Posterior cingulate gyrus (tissue), 11 donors: ENCODE measurements at regions not wholly inside any gene's neighbourhood (a gene's known extent, or its start where the extent isn't known, plus 50 kb on each side); places are given as distances from the start of the nearest gene placed in this dataset.

Experiments used
- DNase-seq, 10 donors: peaks; one replicate each; pipeline versions ENCODE4 v3.0.0 to v3.0.0-alpha.2; 2020 to 2021; ENCODE audit warnings: mixed read lengths in 3 of 10
- intact Hi-C: fragments of 100-400 bp; cut with DNase I; formaldehyde crosslinking; loops from one replicate; pipeline ENCODE4 v1.15.1; 2023

DNA sequence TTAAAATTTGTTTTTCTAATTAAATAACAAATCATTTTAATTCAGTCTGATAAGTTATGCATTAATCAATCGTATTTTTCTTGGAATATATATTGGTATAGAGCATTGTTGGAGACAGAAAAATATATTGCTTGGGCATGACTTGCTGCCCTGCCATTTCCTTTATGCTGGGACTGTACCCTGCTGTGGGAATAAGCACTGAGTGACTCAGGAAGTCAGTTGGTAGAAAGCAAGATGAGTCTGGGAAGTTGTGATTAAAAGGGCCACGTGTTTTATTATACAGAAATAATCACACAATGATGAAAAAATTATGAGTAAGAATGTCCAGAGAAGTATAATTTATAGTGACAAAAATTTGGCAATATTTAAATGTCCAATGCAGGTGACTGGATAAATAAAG, 139.5 kb downstream of the KIF18A start:
- intact Hi-C loops: no loop called here
- no peak for DNase-seq

GRCh38 chr11:27965559-27965958, 142.4 kb downstream of the KIF18A start:
- DNase-seq: no peak
- intact Hi-C loops: no loop called here

DNA sequence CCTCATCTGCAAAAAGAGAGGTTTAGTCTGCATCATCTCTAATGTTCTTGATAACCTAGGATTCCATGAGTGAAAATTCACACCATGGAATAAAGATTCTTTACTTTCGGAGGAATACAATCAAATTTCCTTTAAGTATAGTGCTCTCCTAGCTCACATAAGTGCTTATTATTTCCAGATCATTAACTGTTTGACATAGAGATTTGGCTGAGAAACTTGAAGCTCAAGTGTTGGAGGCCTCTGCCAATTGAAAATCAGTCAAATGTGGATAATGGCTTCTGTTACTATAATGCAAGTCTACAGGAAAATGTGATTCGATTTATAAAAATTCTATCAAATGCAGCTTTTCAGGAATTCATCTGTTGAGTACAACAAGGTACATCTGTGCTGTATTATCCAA, 144.6 kb downstream of the KIF18A start:
- no peak for DNase-seq
- intact Hi-C loops: no loop called here

DNA sequence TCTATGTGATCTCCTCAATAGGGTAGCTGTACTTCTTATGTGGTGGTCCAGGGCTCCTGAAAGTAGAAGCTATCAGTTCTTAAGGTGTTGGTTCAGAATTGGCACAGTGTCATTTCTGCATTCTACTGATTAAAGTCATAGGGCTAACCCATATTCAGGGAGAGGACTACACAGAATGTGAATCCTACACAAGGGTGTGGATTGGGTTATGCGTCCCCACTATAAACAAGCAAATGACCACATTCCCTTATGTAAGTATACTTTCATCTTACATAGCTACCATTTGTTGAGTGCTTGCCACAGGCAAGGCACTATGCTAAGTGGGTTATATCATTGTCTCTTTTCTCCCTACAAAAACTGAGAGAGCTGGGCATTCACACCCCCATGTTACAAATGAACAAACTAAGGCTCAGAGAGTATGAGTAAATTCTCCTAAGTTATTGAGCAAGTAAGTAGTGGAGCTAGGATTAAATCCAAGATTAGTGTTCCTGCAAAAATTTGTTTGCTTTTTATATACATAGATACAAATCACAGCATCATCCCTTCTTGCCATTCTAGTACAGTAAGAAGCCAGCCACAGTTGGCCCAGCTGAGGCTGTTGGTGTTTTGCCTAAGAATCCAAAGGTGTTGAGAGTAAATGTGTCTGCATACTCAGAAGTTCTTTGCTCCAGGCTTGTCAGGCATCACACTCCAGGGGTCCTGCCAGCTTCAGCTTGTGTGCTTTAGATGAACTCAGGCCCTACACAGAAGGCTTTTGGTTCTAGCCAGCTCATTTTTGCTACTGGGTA, 157.8 kb downstream of the KIF18A start:
- no peak for DNase-seq

GRCh38 chr11:27945348-27945747, 162.6 kb downstream of the KIF18A start:
- DNase-seq: no peak
- intact Hi-C loops: no loop called here

More for the DNA sequence above, 157.8 kb downstream of the KIF18A start:
- intact Hi-C loops: no loop called here

DNA sequence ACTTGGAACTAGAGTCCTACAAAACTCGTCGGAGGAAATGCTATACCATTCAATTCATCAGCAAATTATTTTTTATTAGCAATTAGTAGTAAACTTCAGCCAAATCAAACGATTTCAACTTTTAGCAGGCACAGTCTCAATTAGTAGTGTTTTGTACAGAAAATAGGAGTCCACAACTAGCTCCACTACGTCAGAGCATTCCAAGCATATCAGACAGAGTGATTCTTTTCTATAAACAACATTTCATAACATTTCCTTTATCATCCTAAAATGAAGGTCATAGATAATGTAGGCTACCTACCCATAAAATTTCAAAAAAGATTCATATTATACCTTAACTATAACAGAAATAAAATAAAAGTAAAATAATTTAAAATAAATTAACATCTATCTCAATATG, 169.9 kb downstream of the KIF18A start:
- intact Hi-C loops: no loop called here
- no peak for DNase-seq

DNA sequence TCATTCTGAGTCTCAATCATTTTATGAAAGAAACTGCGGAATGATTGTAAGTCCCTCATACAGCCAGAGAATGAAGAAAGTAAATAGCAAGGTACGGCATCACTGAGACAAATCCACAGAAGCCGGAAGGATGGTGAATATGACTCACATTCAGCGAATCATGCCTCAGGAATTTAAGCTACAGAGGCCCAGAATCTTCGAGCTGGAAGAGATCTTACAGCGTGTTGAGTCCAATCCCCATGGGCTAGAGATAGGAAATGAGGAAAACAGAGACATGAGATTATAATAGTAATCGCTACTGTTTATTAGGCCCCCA, 173.2 kb downstream of the KIF18A start:
- intact Hi-C loops: no loop called here
- DNase-seq: no peak

GRCh38 chr11:27933992-27934829, 173.7 kb downstream of the KIF18A start:
- no peak for DNase-seq
- intact Hi-C loops: no loop called here

GRCh38 chr11:27931770-27932169, 176.2 kb downstream of the KIF18A start:
- DNase-seq: no peak
- intact Hi-C loops: no loop called here

DNA sequence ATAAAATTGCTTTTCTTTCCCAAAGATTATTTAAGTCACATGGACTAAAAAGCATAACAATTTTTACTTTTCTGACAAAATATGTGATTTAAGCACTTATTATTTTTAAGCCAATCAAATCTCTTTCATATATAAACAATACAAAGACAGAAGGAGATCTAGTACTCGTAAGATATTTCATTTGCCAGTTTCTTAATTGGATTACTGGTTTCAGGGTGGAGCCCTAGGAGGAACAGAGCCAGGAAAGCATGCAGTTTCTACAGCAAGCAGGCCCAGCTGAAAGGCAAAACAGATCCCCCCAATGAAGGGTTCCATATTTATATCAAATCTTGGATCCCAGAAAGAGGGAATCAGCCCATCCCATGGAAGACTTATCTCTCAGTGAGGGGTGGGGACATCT, 177.0 kb downstream of the KIF18A start:
- no peak for DNase-seq
- intact Hi-C loops: no loop called here

DNA sequence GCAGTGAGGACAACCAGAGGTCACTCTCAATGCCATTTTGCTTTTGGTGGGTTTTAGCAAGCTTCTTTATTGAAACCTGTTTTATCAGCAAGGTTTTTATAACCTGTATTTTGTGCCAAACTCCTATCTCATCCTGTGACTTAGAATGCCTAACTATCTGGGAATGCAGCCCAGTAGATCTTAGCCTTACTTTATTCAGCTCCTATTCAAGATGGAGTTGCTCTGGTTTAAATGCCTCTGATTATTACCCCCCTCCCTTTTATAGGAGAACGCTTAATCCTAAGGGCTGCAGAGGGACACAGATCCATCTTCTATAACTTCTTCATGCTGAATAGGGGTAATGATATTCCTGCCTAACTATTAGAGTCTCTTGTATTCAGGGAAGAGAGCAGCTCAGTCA, 179.1 kb downstream of the KIF18A start:
- intact Hi-C loops: no loop called here
- no peak for DNase-seq

DNA sequence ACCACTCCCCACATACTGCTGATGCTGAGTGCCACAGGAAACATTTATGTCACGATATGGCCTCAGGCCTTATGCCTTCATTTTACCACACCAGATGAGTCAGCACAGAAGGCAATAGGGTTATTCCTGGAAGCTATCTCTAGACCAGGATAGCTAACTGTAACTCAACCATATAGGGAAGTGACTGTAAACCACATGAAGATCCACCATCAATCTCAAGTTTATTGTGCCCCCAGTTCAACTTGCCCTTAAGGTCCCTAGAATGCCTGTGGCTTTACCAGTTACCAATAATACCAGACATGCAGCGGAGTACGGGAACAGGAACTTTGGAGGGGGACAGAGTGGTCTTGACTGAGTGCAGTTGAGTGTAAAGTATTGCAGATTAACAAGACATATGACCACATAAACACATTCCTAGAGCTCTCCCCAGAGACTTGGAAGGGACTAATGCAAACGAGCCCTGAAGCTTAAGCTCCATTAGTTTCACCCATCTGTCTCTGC, 180.9 kb downstream of the KIF18A start:
- DNase-seq: no peak
- intact Hi-C loops: no loop called here

- no peak for DNase-seq
- intact Hi-C loops: no loop called here
Measured at GRCh38 chr11:27926486-27926885, 181.5 kb downstream of the KIF18A start.

DNA sequence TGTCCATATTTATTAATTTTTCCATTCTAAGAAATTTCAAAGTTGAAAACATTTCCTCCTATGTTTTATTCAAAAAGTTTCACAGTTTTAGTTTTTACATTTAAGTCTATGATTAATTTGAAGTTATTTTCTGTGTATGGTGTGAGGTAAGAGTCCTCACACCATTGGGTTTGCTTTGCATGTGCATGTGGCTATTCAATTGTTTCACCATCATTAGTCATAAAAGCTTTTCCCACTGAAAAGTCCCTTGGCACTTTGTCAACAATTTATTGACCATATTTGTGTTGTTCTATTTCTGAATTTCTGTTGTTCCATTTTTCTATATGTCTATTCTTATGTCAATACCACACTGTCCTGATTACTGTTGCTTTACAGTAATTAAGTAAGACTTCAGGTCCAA, 186.5 kb downstream of the KIF18A start:
- DNase-seq: no peak
- intact Hi-C loops: no loop called here

DNA sequence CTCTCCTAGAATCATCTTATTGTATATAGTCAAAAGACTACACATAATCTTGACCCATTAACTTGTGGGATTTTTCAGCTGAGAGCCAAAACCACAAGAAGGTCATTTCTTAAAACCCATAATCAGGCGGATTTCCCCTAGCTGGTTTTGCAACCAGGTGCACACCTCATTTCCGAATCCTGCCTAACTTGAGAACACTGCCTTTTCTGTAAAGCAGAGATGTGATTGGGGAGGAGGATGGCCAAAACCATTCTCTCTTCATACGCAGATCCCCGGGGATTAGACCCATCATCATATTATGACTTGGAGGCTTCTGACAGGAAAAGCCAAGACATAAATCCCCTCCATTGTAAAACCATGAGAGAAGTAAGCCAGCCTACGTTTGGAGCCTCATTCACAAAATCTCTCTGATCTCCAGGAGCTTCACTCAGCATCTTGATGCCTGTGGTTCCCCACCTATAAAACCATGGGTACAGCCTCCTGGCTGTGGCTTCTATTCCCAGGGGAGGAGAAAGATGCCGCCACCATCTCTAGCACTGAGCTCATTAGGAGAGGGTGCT, 191.3 kb downstream of the KIF18A start:
- DNase-seq: no peak
- intact Hi-C loops: no loop called here

DNA sequence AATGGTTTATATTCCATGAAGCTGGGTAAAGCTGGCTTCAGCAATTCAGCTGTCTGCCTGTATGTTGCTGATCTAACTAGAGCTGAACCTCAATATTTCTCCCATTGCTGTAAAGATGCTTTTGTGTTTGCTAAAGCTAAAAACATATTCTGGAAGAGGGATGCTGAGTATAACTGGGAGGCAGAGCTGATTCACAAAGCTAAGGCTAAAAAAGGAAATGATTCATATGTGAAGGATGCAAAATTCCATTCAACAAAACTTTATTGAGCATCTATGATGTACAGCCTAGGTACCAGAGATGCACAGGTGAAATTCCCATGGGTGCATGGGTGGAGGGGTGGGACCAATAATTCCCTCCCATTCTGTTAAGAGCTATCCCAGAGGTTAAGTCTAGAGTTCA, 193.9 kb downstream of the KIF18A start:
- intact Hi-C loops: no loop called here
- no peak for DNase-seq

DNA sequence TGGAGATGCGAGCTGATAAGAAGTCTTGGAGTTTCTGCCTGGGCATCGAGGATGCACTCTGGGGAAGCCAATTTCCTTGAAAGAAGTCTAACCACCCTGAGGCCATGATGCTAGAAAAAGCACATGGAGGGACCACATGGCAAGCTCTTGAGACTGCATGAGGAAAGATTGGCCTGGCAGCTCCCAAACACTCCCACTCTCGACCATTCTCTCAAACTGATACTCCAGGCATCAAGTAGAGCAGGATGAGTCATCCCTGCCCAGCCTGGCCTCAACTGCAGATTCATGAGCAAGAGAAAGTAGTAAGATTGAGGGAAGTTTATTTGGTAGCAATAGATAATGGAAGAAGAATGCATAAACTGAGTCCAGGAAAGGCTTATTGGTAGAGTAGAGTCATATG, 194.3 kb downstream of the KIF18A start:
- DNase-seq: peak in 1 of 10 donors; percentile 8
- intact Hi-C loops: no loop called here

DNA sequence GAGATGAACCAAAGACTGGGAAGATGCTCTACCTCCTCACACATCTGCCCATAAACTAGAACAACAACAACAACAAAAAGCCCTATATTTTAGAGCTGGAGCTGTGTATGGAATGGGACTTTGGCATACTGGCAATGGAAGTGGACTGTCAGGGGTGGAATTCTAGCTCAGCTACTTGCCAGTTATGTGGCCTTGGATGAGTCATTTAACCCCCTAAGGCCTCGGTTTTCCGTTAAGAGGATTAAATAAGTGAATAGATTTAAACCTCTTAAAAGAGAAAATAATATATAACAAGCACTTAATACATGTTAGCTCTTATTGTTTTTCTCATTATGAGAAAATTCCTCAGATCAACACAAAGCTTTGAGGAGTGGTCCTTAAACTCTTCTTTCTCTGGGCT, 195.0 kb downstream of the KIF18A start:
- no peak for DNase-seq
- intact Hi-C loops: no loop called here

- no peak for DNase-seq
- intact Hi-C loops: no loop called here
Measured at GRCh38 chr11:27910186-27910931, 197.6 kb downstream of the KIF18A start.

- DNase-seq: no peak
- intact Hi-C loops: no loop called here
Measured at GRCh38 chr11:27909386-27909785, 198.6 kb downstream of the KIF18A start.

- no peak for DNase-seq
- intact Hi-C loops: no loop called here
Measured at GRCh38 chr11:27908621-27909020, 199.3 kb downstream of the KIF18A start.
